HTR-8/SVneo (cell line): ENCODE measurements at regions not wholly inside any gene's neighbourhood (a gene's known extent, or its start where the extent isn't known, plus 50 kb on each side); places are given as distances from the start of the nearest gene placed in this dataset.
A peak's percentile ranks its signal among the peaks of the same experiment; 100 is the strongest.
"Not testable (repeated sequence)": the region's sequence is repeated elsewhere in the genome, so short reads cannot be mapped to it uniquely, and the experiment has no call there.

Experiments used
- DNase-seq: peaks from one replicate; pipeline ENCODE4 v3.0.0; 2011; ENCODE audit warnings: low spot score, mixed read lengths; ENCODE audit not compliant: insufficient read length
- FAIRE-seq: peaks from 2 replicates; lab custom pipeline; 2011; peaks lifted over from hg19 to GRCh38; lab: Jason Lieb, UNC

- DNase-seq (no peak), FAIRE-seq (no peak)
Measured at GRCh38 chr2:195542067-195542466, 115.0 kb upstream of the SLC39A10 start.

- FAIRE-seq, result no peak
- DNase-seq, result no peak
Measured at GRCh38 chr2:195538937-195539336, 118.1 kb upstream of the SLC39A10 start.

- no peak for FAIRE-seq
- DNase-seq, result no peak
Measured at GRCh38 chr2:195537811-195538210, 119.2 kb upstream of the SLC39A10 start.

GRCh38 chr2:195536906-195537305 lies 120.1 kb upstream of the SLC39A10 start:
- FAIRE-seq, result no peak

GRCh38 chr2:195535911-195536522 lies 121.0 kb upstream of the SLC39A10 start:
- DNase-seq, result no peak
- no peak for FAIRE-seq

More at GRCh38 chr2:195536906-195537305, 120.1 kb upstream of the SLC39A10 start:
- DNase-seq, result no peak

- FAIRE-seq (no peak), DNase-seq (no peak)
Measured at GRCh38 chr2:195534971-195535370, 122.1 kb upstream of the SLC39A10 start.

- peak; percentile 36 for DNase-seq
- peak; percentile 84 for FAIRE-seq
Measured at GRCh38 chr2:195533771-195534642, 123.0 kb upstream of the SLC39A10 start.

GRCh38 chr2:195532628-195533271 lies 124.3 kb upstream of the SLC39A10 start:
- FAIRE-seq (no peak), DNase-seq (peak; percentile 24)

GRCh38 chr2:195532255-195532627 lies 124.8 kb upstream of the SLC39A10 start:
- FAIRE-seq (no peak), DNase-seq (no peak)

GRCh38 chr2:195531754-195532153 lies 125.3 kb upstream of the SLC39A10 start:
- DNase-seq, result no peak
- no peak for FAIRE-seq

- not testable (repeated sequence) for DNase-seq, FAIRE-seq
Measured at GRCh38 chr2:195523242-195523641, 133.8 kb upstream of the SLC39A10 start.

GRCh38 chr2:195521589-195521988 lies 135.4 kb upstream of the SLC39A10 start:
- FAIRE-seq, result no peak
- DNase-seq, result no peak

GRCh38 chr2:195520671-195521155 lies 136.3 kb upstream of the SLC39A10 start:
- DNase-seq (peak; percentile 84), FAIRE-seq (peak; percentile 74)

- FAIRE-seq (no peak), DNase-seq (no peak)
Measured at GRCh38 chr2:195515551-195515950, 141.5 kb upstream of the SLC39A10 start.

- no peak for FAIRE-seq
Measured at GRCh38 chr2:195514365-195514764, 142.7 kb upstream of the SLC39A10 start.

GRCh38 chr2:195513119-195513518 lies 143.9 kb upstream of the SLC39A10 start:
- FAIRE-seq (no peak), DNase-seq (no peak)

More at GRCh38 chr2:195514365-195514764, 142.7 kb upstream of the SLC39A10 start:
- DNase-seq, result no peak

- DNase-seq, result no peak
- no peak for FAIRE-seq
Measured at GRCh38 chr2:195509551-195509950, 147.5 kb upstream of the SLC39A10 start.

- DNase-seq (no peak), FAIRE-seq (no peak)
Measured at GRCh38 chr2:195508139-195508455, 148.9 kb upstream of the SLC39A10 start.

- DNase-seq, result no peak
- FAIRE-seq, result no peak
Measured at GRCh38 chr2:195507447-195508138, 149.4 kb upstream of the SLC39A10 start.

- DNase-seq, result no peak
- no peak for FAIRE-seq
Measured at GRCh38 chr2:195505701-195506100, 151.3 kb upstream of the SLC39A10 start.
